ENCODE measurements at regions not wholly inside any gene's neighbourhood (a gene's known extent, or its start where the extent isn't known, plus 50 kb on each side); places are given as distances from the start of the nearest gene placed in this dataset.

DNA sequence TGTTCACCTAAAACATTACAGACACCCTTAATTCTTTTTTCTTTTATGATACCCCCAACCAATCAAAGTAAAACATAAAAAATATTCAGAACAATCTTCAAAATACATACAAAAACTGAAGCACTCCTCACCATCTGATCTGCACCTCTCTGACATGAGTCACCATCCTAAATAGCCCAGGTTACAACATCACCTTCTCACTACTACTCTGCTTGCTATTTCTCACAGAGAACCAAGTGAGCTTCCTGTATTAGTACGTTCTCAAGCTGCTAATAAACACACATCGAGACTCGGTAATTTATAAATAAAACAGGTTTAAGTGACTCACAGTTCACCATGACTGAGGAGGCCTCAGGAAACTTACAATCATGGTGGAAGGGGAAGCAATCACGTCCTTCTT lies 183.5 kb downstream of the CBLN2 start:
- DNase-seq (ENCODE audit: low spot score): no peak

DNA sequence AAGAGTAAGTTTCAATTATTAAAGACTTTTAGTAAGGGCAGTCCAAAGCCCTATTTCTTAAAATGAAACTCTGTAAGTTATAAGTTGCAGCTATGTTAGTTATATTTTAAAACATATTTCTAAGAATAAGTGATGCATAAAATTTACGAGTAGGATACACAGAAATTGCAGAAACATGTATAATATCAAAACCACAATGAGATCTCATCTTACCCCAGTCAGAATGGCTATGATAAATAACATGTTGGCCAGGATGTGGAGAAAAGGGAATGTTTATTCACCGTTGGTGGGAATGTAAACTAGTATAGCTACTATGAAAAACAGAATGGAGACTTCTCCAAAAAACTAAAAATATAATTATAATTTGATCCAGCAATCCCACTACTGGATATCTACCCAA lies 201.2 kb downstream of the CBLN2 start:
- DNase-seq (ENCODE audit: low spot score): no peak

DNA sequence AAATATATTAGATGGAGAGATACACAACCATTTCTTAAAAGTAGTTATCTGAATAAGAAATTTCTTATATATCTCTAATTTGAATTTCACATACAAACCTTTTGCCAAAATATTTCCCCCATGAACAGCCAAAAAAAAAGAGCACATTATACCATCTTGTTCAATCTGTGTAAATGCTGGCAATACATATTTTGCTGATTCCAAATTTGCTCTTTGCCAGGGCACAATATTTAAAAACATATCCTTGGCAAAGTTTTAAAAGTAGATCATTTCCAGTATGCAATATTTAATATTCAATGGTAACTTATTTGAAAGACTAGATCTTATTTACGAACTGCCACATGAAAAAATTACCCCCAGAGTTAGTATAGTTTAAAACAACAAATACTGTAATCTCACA lies 204.2 kb downstream of the CBLN2 start:
- DNase-seq (ENCODE audit: low spot score): no peak

DNA sequence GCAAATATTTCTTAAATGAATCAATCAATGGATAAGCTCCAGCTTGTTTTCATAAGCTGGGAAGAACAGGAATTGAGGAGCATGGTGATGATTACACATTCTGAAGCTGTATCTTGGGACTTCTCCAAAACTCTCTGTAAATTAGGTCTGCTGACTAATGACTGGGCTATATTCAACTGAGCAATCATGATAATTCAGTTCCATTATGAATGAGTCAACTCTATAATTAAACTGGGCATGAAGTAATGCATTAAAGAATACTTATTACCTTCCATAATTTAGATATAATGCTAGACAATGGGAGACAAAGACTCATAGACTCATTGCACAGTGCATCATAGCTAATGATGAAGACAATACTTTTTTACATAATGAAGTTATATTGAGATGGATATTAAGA lies 207.4 kb downstream of the CBLN2 start:
- no peak for DNase-seq (ENCODE audit: low spot score)

DNA sequence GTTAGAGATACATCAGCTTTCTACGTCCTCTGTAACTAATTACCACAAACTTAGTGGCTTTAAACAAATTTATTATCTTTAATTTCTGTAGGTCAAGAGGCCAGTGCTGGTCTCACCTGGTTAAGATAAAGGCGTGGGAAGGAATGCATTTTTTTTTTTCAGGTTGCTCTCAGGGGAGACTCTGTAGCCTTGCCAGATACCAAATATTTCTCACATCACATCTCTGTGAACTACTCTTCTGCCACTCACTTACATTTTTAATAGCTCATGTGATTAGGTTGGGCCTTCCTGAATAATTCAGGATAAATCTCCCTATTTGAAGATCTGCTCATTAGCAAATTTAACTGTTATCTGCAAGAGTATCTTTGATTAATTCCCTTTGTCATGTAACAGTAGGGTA lies 214.6 kb downstream of the CBLN2 start:
- no peak for DNase-seq (ENCODE audit: low spot score)

DNA sequence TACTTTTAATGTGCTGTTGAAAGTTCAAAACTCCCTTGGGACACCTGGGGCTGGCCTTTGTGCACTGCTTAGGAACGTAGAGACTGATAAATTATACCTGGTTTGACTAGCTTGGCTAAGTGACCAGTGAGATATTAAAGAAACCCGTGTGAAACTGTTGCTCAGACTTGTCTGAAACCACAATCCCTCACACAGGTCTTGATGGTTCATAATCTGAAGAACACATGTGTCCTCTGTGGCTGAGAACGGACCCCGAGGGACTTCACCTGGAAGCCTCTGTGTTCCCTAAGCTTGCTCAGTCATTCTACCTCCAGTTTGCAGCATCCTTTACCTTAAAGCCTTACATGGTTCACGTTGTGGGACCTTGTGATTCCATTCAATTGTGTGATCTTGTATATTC lies 218.8 kb downstream of the CBLN2 start:
- DNase-seq (ENCODE audit: low spot score): no peak

DNA sequence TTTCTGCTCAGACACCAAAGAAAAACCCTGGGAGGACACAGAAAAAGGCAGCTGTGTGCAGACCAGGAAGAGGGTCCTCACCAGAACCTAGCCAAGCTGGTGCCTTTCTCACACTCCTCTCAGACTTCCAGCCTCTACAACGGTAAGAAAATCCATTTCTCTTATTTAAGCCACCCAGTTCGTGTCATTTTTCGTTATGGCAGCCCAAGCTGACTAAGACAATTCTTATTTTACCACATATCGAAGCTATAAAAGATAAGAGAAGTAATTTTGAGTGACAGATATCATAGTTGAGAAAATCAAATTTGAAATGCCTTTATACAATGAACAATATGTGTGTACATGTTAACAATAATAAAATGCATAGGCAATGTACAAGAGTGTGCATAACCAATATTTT lies 219.5 kb downstream of the CBLN2 start:
- DNase-seq (ENCODE audit: low spot score): no peak

DNA sequence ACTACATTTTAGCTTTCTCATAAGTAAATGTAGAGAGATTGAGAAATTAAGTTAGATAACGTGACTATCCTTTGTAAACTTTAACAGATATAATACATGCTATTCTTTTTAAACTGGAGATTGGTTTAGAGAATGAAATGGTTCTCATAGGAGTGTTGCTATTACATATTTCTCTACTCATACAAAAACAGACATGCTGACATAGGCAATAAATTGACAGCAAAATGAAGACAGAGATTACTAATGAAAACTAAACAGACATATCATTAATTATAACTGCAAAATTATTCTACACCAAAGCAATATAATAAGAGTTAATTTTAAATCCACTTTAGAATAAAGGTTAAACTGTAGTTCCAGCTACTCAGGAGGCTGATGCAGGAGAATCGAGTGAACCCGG lies 227.6 kb downstream of the CBLN2 start:
- DNase-seq (ENCODE audit: low spot score): no peak

DNA sequence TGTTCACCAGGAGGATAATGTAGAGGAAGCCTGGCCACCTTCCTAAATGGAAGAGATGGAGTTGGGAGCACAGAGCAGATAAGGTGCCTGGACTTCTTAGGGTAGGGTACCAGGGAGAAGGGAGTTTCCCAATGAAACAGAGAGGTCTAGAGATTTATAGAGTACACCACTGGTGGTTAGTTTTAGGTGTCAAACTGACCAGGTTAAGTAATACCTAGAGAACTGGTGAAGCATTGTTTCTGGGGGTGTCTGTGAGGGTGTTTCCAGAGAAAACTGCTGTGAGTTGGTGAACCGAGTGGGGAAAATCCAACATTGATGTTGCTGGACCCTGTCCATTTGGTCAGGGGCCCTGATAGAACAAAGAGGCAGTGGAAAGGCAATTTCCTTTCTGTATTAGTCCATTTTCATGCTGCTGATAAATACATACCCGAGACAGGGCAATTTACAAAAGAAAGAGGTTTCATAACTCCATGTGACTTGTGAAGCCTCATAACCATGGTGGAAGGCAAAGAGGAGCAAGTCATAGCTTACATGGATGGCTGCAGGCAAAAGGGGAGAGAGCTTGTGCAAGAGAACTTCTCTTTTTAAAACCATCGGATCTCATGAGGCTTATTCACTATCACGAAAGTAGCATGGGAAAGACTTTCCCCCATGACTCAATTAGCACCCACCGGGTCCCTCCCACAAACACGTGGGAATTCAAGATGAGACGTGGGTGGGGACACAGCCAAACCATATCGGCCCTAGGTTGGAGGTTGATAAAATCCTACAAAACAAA lies 260.8 kb downstream of the CBLN2 start:
- no peak for DNase-seq (ENCODE audit: low spot score)

DNA sequence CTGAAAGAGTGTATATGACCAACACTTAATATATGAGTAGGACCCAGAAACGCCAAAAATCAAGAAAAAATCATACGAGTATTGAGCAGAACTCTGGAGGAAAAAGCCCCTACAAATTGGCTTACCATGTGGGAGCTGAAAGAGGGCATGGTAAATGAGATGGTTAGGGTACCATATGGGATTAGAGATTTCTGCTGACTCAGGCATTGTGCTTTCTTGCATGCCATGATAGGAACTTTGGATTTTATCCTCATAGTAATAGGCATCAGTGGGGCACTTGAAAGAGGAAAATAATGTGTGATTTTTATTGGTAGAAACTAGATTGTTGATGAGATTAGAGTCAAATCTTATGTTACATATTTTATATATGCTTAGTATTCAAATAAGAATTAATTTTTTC lies 271.1 kb downstream of the CBLN2 start:
- DNase-seq (ENCODE audit: low spot score): no peak

DNA sequence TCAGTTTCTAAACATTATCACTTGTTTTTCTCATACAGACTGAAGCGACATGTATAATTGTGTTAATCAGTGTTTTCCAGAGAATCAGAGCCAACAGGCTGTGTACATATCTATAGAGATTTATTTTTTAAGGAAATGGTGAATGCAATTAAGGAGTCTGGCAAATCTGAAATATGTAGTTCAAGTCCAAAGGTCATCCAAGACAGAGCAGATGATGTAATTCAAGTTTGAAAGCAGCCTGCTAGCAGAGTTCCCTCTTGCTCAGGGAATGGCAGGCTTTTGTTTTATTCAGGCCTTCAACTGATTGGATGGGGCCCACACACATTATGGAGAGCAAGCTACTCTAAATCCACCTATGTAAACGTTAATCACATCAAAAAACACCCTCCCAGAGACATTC lies 282.6 kb downstream of the CBLN2 start:
- DNase-seq (ENCODE audit: low spot score): no peak

DNA sequence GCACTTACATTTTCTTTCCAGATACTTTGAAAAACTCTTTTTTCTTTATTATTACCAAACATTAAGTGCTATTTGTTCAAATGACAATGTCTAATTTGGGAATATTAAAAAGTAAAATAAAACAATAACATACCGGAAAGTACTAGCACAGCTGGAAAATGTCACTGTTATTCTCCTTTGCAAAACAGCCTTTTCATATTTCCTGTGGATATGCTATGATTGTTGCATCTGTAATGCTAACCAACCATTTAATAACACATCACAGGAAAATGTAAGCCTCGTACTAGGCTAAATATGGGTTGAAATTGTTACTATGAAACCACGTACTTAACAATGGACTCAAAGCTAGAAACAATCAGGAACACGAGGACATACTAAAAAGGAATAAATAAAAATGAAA lies 298.1 kb downstream of the CBLN2 start:
- DNase-seq (ENCODE audit: low spot score): no peak

DNA sequence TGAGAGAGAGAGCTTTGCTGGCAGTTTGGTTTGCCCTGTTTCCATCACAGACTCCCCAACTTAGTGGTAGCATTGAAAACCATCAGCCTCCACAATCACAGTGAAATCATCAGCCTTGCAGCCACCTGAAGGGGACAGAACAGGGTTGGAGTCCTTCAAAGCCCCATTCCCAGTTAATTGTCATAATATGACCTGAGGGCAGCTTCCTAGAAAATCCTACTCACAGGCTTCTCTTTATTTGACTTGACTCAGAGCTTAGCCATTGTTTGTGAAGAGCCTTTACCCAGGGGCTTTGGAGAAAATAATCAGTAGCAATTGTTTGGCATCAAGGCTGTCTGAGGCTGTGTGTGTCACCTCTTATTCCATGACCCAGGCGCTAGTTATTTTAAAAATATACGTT lies 308.7 kb downstream of the CBLN2 start:
- DNase-seq (ENCODE audit: low spot score): no peak

DNA sequence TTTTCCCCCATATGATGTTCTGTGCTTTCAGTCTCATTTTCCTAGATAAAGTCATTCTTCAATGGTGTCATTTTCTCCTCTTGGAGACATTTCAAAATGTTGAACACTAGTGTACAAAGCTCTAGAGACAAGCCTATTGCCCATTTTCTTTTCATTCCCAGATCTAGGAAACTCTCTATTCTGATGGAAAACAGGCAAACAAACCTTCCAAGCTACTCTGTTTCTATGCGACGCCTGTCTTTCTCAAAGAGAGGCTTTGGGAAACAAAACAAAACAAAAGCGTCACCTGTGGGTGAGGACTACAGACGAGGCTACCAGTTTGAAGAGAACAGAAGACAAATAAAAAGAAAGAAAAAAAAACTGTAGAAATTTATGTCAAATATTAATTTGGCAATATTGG lies 311.0 kb downstream of the CBLN2 start:
- DNase-seq (ENCODE audit: low spot score): no peak

DNA sequence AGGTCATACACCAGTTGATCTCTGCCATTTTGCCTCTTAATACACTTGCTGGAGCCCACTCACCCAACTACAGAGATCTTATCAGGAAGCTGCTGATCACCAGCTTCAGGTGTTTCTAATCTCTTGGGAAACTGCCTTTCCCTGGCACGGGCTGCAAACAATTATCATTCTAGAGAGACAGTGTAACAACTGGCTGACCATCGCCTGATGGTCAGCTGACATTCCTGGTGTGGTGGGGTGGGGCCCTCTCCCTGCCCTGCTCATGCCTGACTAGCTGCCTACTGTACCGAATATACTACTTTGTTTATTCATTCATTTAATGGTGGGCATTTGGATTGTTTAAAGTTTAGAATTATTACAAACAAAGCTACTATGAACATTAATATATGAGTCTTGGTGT lies 311.5 kb downstream of the CBLN2 start:
- DNase-seq (ENCODE audit: low spot score): no peak

DNA sequence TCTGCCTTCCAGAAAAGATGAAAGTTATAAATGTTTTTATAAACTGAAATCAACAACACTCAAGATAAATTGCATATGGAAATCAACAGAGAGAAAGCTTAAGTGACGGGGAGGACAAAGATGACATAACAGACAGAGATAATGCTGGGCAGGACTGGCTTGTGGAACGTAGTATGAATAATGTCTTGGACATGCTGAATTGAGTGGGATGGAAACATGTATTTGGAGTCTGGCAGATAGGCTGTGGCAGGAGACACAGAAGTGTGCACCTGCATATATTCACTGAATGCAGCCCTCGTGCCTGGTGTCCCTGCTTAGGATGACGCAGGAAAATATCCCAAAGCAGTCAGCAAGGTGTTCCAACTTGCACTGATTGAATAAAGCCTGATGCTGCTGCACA lies 318.2 kb downstream of the CBLN2 start:
- DNase-seq (ENCODE audit: low spot score): no peak

DNA sequence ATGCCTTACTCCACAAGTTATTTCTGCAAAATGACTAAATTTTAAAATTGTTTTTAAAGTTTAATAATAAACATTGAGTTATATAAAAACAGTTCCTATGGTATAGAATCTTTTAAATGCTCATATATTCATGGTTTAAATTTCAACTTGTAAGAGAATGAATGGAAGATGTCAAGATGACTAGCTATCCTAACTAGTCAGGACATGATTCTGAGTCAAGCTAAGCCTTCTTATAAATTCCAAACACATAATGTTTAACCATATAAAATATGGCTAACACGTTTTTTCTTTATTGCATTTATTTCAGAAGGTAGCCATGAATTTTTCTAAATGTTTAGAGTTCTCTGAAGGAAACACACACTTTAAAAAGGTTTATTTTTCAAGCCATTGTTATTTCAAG lies 320.4 kb downstream of the CBLN2 start:
- DNase-seq (ENCODE audit: low spot score): no peak

DNA sequence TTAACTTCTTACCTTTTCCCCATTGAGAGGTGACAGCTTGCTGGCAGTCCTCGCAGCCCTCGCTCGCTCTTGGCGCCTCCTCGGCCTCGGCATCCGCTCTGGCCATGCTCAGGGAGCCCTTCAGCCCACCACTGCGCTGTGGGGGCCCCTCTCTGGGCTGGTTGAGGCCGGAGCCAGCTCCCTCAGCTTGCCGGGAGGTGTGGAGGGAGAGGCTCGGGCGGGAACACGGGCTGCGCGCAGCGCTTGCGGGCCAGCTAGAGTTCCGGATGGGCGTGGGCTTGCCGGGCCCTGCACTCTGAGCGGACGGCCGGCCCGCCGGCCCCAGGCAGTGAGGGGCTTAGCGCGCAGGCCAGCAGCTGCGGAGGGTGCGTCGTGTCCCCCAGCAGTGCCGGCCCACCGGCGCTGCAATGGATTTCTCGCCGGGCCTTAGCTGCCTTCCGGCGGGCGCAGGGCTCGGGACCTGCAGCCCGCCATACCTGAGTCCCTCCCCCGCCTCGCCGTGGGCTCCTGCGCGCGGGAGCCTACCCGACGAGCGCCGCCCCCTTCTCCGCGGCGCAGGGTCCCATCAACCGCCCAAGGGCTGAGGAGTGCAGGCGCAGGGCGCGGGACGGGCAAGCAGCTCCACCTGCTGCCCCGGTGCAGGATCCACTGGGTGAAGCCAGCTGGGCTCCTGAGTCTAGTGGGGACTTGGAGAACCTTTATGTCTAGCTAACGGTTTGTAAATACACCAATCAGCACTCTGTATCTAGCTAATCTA lies 335.0 kb downstream of the CBLN2 start:
- DNase-seq (ENCODE audit: low spot score): no peak

DNA sequence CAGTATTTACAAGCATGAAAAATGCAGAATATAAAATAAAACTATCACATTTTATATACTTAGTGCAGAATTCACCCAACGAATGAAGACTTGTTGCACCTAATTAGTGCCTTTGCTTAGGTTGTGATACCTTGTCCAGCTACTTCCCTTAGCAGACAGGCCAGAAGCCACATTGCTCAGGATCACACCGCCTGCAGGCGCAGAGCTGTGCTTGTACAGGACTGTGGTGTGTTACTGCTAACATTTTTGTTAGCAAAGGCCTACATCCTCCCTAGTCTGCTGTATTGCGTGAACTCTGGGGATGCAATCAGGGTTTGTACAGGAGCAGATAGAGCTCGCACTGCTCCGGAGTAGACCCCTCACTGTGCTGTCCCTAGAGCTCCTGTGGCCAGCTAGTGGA lies 336.9 kb downstream of the CBLN2 start:
- no peak for DNase-seq (ENCODE audit: low spot score)

DNA sequence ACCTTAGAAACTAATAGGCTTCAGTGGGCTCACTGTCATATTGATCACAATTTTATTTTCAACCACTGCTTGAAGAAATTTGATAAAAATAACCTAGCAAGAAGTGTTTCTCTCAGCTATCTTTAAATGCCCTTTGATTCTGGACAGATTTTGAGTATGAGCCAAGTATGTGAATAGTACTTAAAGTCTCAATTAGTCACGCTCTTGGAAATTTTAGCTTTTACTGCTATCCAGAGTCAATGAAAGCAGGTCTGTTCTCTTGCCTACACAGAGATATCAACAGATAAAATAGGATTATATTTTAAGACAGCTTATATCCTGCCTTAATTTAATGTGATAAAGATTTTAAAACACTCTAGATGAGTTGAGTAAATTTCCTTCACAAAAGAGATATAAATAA lies 337.3 kb downstream of the CBLN2 start:
- DNase-seq (ENCODE audit: low spot score): no peak

DNA sequence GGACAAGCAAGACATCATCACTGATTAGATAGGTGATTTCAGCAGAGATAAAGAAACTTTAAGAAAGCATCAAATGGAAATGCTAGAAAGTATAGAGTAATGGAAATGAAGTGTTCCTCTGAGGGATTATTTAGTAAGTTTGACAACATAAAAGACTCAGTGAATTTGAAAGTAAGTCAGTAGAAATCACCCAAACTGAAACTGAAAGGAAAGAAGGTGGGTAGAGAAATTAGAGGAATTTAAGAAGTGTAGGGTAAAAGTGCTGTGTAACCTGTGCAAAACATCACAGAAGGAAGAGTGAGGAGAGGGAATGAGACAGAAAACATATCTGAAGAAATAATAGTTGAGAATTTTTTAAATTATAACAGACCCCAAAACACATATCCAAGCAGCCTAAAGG lies 343.1 kb downstream of the CBLN2 start:
- no peak for DNase-seq (ENCODE audit: low spot score)

DNA sequence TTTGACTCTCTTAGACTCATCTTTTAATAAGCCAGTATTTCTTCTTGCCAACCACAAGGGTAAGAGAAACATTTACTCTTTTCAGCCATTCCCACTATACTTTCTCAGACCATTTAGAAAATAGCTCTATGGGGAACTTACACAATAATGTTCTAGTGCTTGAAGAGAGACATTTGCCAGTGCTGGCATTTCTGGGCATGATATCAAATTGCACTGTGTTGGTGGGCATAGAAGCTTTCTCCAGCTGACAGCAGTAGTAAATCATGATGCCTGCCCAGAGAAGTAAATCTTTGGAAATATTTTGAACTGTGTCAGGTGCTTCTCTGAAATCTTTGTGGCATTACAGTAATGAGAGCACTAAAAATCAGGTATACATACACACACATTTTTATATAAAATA lies 346.6 kb downstream of the CBLN2 start:
- DNase-seq (ENCODE audit: low spot score): no peak

DNA sequence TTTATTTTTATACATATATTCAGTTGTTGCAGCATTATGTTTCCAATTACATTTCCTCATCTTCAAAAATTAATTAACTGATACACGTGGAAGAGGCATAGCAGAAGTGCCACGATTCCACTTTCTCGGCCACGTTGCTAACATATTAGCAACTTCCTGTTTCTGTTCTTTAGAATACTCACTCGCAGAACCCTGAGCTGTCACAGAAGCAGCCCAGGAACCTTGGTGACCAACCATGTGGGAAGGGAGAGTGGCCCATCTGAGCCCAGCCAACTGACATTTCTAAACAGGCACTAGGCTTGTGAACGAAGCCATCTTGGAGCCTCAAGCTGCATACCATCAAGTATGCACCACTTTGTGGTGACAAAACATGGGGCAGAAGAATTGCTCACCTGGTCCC lies 350.1 kb downstream of the CBLN2 start:
- no peak for DNase-seq (ENCODE audit: low spot score)

DNA sequence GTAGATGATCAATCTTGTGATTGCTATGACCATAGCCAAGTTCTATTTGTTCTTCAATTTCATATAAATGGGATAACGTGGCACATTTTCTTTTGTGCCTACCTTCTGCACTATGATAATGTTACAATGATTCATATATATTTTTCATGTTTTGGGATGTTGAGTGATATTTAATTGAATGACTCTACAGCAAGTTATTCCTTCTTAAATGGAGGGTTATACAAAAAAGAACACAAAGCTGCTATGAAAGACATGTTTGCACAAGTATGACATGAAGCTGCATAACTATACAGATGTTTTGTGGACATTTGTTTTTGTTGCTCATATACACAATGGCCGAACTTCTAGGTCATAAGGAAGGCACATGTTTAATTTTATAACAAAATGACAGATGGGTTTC lies 356.2 kb downstream of the CBLN2 start:
- no peak for DNase-seq (ENCODE audit: low spot score)

All from iPS-NIHi11 (cell line).